MM.1S (cell line): ENCODE measurements at regions not wholly inside any gene's neighbourhood (a gene's known extent, or its start where the extent isn't known, plus 50 kb on each side); places are given as distances from the start of the nearest gene placed in this dataset.

ENCODE experiments used
- DNase-seq: peaks from one replicate; pipeline ENCODE4 v3.0.0-alpha.2; 2015
- H2AFZ ChIP-seq: fragments of 300-600 bp; sonication (generic); 2 replicates; pipeline ENCODE4 v1.6.0; 2016; ENCODE audit warnings: antibody characterized with exemption, low read length
- H3F3A ChIP-seq: fragments of 300-600 bp; sonication (generic); 2 replicates; pipeline ENCODE4 v1.6.1; 2016; ENCODE audit warnings: mild to moderate bottlenecking, antibody characterized with exemption, low read length, moderate library complexity, mixed read lengths; ENCODE audit not compliant: insufficient read depth
- H3K27ac ChIP-seq: fragments of 300-600 bp; sonication (generic); 2 replicates; pipeline ENCODE4 v1.5.1; 2016; ENCODE audit warnings: mild to moderate bottlenecking, low read length
- H3K27me3 ChIP-seq: fragments of 300-600 bp; sonication (generic); replicated peaks from 2 replicates; pipeline ENCODE4 v1.6.0; 2016; ENCODE audit warnings: low read length; ENCODE audit not compliant: insufficient read depth
- H3K36me3 ChIP-seq: fragments of 300-600 bp; sonication (generic); replicated peaks from 2 replicates; pipeline ENCODE4 v1.6.1; 2016; ENCODE audit warnings: mild to moderate bottlenecking, low read length, mixed read lengths; ENCODE audit not compliant: insufficient read depth
- H3K4me1 ChIP-seq: fragments of 300-600 bp; sonication (generic); 2 replicates; pipeline ENCODE4 v1.6.1; 2016; ENCODE audit warnings: low read length, mixed read lengths
- H3K4me2 ChIP-seq: fragments of 300-600 bp; sonication (generic); 2 replicates; pipeline ENCODE4 v1.6.0; 2016; ENCODE audit warnings: low read depth, low read length
- H3K4me3 ChIP-seq: fragments of 300-600 bp; sonication (generic); 2 replicates; pipeline ENCODE4 v1.5.1; 2016; ENCODE audit warnings: low read length, mixed read lengths
- H3K79me2 ChIP-seq: fragments of 300-600 bp; sonication (generic); 2 replicates; pipeline ENCODE4 v1.6.1; 2016; ENCODE audit warnings: mixed run types, low read length, mixed read lengths
- H3K9ac ChIP-seq: fragments of 300-600 bp; sonication (generic); 2 replicates; pipeline ENCODE4 v1.6.1; 2016; ENCODE audit warnings: low read length, mixed read lengths
- H3K9me2 ChIP-seq: fragments of 300-600 bp; sonication (generic); replicated peaks from 2 replicates; pipeline ENCODE4 v1.6.1; 2016; ENCODE audit warnings: mild to moderate bottlenecking, low read length, mixed read lengths; ENCODE audit not compliant: insufficient read depth
- H3K9me3 ChIP-seq: fragments of 300-600 bp; sonication (generic); replicated peaks from 2 replicates; pipeline ENCODE4 v1.6.1; 2016; ENCODE audit warnings: mild to moderate bottlenecking, low read length, mixed read lengths; ENCODE audit not compliant: insufficient read depth
- H4K20me1 ChIP-seq: fragments of 300-600 bp; sonication (generic); 2 replicates; pipeline ENCODE4 v1.6.1; 2016; ENCODE audit warnings: mild to moderate bottlenecking, low read length, moderate library complexity, mixed read lengths; ENCODE audit not compliant: insufficient read depth
- EZH2 ChIP-seq: fragments of 300-600 bp; sonication (generic); optimal IDR thresholded peaks from 2 replicates; pipeline ENCODE3; 2017; ENCODE audit warnings: low read depth, mild to moderate bottlenecking, antibody characterized with exemption, low read length, mixed read lengths
- EZH2phosphoT487 ChIP-seq: fragments of 300-600 bp; sonication (generic); IDR thresholded peaks from 2 replicates; pipeline ENCODE4 v1.6.1; 2018; ENCODE audit warnings: antibody characterized with exemption, low read length
- TF ChIP-seq, protein P1 (sequence below): fragments of 300-600 bp; sonication (generic); IDR thresholded peaks from 2 replicates; pipeline ENCODE4 v1.5.1; 2016; ENCODE audit warnings: antibody characterized with exemption, low read length, mixed read lengths

DNA sequence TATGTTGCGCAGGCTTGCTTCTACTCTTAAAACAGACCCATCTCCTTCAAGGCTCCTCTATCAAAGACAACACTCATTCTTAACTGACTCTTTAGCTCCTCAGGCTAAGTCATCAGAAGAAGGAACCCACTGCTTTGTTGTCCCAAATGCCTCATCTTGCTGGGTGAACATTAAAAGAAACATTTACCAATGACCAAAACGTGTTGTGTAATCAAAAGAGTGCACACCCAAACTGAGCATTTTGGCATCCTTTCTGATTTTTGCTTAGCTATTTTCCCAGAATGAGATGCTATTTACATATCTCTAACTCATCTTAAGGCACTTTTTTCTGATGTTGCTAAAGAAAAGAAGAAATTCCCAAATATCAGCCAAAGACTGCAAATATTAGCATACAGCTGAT lies 131.7 kb upstream of the VCX3A start:
- Histone ChIP-seq H3K36me3 (no peaks in the 10 kb centered on the region), H2AFZ (no peak overlapping the region), H3K79me2 (no peaks in the 10 kb centered on the region), H3K27me3 (no peaks in the 10 kb centered on the region), H4K20me1 (no peaks in the 10 kb centered on the region), H3K4me1 (no peaks in the 10 kb centered on the region), H3K9me2 (no peaks in the 10 kb centered on the region), H3K4me3 (no peak overlapping the region), H3K9ac (no peak overlapping the region), H3K9me3 (no peaks in the 10 kb centered on the region), H3F3A (no peaks in the 10 kb centered on the region), H3K27ac (no peak overlapping the region), H3K4me2 (no peak overlapping the region)
- TF ChIP-seq, protein P1, sequence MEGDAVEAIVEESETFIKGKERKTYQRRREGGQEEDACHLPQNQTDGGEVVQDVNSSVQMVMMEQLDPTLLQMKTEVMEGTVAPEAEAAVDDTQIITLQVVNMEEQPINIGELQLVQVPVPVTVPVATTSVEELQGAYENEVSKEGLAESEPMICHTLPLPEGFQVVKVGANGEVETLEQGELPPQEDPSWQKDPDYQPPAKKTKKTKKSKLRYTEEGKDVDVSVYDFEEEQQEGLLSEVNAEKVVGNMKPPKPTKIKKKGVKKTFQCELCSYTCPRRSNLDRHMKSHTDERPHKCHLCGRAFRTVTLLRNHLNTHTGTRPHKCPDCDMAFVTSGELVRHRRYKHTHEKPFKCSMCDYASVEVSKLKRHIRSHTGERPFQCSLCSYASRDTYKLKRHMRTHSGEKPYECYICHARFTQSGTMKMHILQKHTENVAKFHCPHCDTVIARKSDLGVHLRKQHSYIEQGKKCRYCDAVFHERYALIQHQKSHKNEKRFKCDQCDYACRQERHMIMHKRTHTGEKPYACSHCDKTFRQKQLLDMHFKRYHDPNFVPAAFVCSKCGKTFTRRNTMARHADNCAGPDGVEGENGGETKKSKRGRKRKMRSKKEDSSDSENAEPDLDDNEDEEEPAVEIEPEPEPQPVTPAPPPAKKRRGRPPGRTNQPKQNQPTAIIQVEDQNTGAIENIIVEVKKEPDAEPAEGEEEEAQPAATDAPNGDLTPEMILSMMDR: no peak
- no peak for DNase-seq

DNA sequence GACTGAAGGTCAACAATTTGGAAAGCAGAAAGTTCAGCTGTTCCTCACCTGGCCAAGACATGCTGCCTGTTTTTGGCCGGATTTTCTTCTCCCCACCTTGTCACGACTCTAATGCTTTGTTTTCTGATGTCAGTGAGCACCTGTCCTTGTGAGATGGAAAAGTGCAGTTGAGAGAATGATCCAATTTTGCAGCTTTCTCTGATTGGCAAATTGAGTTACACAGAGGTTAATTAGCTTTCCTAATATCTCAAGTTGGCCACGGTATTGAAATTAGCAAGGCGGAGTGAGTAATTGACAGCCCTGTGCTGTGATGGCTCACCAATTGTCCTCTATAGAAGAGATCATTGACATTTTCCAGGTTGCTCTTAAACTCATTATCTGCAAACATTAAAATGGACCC lies 126.8 kb upstream of the VCX3A start:
- H3K27ac ChIP-seq: no peak overlapping the region
- no peaks in the 10 kb centered on the region for H3K79me2 ChIP-seq
- H3F3A ChIP-seq: no peaks in the 10 kb centered on the region
- H3K4me2 ChIP-seq: no peak overlapping the region
- no peaks in the 10 kb centered on the region for H3K36me3 ChIP-seq
- H3K9me2 ChIP-seq: no peaks in the 10 kb centered on the region
- DNase-seq: no peak
- no peaks in the 10 kb centered on the region for H4K20me1 ChIP-seq
- TF ChIP-seq, protein P1: no peak
- TF ChIP-seq EZH2 (no peak), EZH2phosphoT487 (no peak)
- no peak overlapping the region for H3K9ac ChIP-seq
- no peaks in the 10 kb centered on the region for H3K4me1 ChIP-seq
- H3K27me3 ChIP-seq: no peaks in the 10 kb centered on the region
- no peak overlapping the region for H3K4me3 ChIP-seq
- H3K9me3 ChIP-seq: no peaks in the 10 kb centered on the region
- no peak overlapping the region for H2AFZ ChIP-seq

DNA sequence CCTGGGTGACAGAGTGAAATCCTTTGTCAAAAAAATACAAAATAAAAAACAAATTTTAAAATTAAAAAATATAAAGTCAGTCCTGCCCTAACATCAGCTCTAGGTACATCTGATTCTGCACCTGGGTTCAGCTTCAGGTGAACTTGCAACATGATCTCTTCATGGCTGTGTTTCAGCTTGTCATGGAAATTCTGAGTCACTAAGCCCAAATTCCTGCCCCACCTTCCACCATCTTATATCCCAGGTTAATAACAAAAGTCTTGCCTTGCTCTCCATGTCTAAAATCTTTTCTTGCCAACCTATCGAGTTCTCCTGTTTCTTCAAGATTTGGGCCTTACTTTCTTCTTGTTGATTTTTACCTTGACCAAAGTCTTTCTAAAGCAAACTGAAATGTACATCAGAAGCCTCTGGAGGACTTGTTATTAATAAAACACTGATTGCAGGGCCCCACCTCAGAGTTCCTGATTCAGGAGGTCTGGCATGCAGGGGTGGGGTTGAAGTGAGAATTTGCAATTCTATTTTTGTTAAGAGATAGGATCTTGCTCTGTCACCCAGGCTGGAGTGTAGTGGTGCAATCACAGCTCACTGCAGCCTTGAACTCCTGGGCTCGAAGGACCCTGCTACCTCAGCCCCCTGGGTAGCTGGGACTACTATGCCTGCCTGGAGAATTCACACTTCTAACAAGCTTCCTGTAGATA lies 125.8 kb upstream of the VCX3A start:
- H3K9me2 ChIP-seq: no peaks in the 10 kb centered on the region
- no peak overlapping the region for H3K4me3 ChIP-seq
- no peaks in the 10 kb centered on the region for H4K20me1 ChIP-seq
- H3K36me3 ChIP-seq: no peaks in the 10 kb centered on the region
- TF ChIP-seq, protein P1: no peak
- no peak for TF ChIP-seq EZH2phosphoT487
- TF ChIP-seq EZH2: no peak
- H3K4me2 ChIP-seq: no peak overlapping the region
- no peaks in the 10 kb centered on the region for H3K9me3 ChIP-seq
- no peaks in the 10 kb centered on the region for H3K79me2 ChIP-seq
- no peaks in the 10 kb centered on the region for H3K27me3 ChIP-seq
- H3K27ac ChIP-seq: no peak overlapping the region
- H2AFZ ChIP-seq: no peak overlapping the region
- H3K4me1 ChIP-seq: no peaks in the 10 kb centered on the region
- H3F3A ChIP-seq: no peaks in the 10 kb centered on the region
- DNase-seq: no peak
- H3K9ac ChIP-seq: no peak overlapping the region
